ENCODE measurements at regions not wholly inside any gene's neighbourhood (a gene's known extent, or its start where the extent isn't known, plus 50 kb on each side); places are given as distances from the start of the nearest gene placed in this dataset.

GRCh38 chr15:60264566-60264965 is 133.2 kb downstream of the ANXA2 start:
- TF ChIP-seq POLR2A (IDR thresholded peaks at IDR 0.05) = no peak
- TF ChIP-seq CTCF (IDR thresholded peaks at IDR 0.05) = no peak
- no peak for TF ChIP-seq EP300 (IDR thresholded peaks at IDR 0.05)
- no peak for TF ChIP-seq POLR2AphosphoS5 (IDR thresholded peaks at IDR 0.05)

Measured in stomach (tissue), 4 donors.